Activated CD4-positive, alpha-beta T cell treated with anti-CD3 and anti-CD28 coated beads, Interleukin-2, amount 50 U/mL, for 16 hours (primary cell): ENCODE measurements at regions not wholly inside any gene's neighbourhood (a gene's known extent, or its start where the extent isn't known, plus 50 kb on each side); places are given as distances from the start of the nearest gene placed in this dataset.
"Not testable (repeated sequence)": the region's sequence is repeated elsewhere in the genome, so short reads cannot be mapped to it uniquely, and the experiment has no call there.

Source experiments
- DNase-seq: peaks from one replicate; pipeline ENCODE4 v3.0.0-alpha.2; 2020

DNA sequence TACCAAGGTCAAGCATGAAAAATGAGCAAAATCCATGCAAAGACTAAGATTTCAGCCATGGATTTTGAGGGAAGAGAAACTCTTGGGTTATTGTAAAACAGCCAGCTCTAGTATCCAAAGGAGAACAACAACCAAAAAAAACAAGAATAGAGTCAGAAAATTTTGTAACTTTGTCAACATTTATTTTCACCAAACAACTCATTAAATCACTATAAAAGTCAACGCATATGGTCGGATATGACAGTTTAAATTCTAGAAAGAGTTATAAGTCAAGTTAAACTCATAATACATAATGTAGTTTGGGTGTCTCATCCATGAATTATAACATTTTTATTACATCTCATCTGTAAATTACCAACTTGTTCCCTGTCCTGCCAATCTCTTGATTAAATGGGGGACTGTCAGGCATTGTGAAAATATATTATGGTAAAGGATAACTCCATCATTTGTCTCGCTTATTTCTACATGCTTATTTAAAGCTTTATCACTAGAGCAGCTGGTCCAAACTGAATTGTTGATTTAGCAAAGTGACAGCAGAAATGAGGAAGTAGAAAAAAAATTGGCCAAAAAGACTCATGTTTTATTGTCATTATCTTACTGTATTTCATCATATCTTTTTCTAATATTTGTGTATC is 224.8 kb upstream of the NOCT start:
- no peak for DNase-seq

DNA sequence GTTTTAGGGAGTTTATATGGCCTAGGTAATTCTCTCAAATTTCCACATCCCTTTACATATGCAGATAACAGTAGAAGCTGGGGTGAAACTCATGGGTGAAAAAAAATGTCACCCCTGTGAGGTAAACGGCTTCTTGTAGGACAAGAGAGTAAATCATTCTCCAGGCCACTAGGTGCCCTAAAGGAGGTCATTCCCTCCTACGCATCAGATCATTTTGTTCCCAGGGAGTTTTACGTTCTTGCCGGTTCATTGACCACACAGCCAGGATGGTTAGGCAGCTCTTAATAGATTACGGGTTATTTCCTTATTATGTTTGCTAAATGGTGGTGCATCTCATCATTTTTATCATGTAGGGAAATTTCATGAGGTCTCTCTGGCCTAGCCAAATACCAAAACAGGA is 225.8 kb upstream of the NOCT start:
- DNase-seq: no peak

DNA sequence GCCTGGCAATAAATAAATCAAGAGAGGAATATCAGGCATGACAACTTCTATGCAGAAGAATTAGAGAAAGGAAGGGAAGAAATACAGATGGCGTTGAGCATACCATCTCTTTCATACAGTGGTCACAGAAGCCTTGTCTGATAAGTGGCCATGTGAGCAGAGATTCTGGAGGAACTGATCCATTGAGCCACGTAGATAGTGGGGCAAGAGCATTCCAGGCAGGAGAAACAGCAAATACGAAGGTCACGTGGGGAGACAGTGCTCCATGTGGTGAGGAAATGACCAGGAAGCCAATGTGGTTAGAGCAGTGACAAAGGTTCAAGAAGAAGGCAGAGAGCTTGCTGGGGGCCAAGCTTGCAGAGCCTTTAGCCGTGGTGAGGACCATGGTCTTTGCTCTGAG is 226.7 kb upstream of the NOCT start:
- DNase-seq: no peak

DNA sequence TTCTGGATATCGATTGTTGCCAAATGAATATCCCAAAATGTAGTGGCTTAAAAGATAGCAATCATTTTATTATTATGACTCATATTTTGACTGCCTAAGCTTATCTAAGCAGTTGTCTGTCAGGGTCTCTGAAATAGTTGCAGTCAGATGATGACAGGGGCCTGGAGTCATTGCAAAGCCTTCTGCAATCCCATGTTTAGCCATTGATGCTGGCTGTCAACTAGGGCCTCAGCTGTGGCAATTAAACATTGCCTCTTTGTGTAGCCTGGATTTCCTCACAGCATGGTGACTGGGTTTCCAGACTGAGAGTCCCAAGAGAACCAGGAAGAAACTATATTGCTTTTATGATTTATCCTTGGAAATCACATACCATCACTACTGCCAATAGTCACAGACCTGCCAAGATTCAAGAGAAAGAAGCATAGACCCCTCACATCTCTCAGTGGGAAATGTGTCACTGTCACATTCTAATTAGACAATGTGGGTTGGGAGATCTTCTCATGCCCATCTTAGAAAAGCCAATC is 227.3 kb upstream of the NOCT start:
- DNase-seq: no peak

DNA sequence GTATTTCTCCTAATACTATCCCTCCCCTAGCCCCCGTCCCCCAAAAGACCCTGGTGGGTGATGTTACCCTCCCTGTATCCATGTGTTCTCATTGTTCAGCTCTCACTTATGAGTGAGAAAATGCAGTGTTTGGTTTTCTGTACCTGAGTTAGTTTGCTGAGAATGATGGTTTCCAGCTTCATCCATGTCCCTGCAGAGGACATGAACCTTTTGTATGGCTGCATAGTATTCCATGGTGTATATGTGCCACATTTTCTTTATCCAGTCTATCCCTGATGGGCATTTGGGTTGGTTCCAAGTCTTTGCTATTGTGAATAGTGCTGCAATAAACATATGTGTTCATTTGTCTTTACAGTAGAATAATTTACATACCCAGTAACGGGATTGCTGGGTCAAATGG is 235.8 kb upstream of the NOCT start:
- DNase-seq: not testable (repeated sequence)

DNA sequence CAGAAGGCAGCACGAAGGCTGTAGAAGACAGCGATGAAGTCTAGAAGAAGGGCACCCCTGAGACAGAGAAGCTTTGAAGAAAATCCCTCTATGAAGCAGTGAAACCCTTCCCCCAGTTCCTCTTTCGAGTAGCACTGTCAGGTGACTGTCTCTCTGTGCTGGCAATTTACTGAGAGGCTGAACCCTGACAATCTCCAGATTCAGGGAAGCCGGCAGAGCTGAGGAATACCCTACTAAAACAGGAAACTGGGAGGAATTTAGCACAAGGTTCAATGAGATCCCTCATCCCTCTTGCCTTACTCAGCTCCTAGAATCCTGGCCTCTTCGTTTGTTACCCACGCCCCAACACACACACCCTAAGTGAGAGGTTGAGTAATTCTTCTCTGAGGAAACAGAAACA is 239.7 kb upstream of the NOCT start:
- DNase-seq: no peak

DNA sequence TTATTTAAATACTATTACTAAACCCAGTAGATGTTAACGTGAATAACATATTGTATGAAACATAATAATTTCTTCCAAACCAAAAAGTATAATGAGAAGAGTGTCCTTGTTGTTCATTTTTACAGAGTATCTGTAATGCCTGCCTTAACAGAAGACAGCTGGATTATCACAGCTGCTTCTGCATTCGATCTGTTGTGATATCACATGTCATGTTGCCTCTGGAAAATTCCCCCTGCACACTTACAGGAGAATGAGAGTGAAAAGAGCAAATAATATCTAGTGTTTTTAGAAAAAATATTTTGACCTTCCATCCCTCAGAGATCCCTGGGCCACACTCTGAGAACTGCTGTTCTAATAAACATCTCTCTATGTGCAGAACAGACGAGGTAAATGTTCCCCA is 240.1 kb upstream of the NOCT start:
- DNase-seq: no peak

DNA sequence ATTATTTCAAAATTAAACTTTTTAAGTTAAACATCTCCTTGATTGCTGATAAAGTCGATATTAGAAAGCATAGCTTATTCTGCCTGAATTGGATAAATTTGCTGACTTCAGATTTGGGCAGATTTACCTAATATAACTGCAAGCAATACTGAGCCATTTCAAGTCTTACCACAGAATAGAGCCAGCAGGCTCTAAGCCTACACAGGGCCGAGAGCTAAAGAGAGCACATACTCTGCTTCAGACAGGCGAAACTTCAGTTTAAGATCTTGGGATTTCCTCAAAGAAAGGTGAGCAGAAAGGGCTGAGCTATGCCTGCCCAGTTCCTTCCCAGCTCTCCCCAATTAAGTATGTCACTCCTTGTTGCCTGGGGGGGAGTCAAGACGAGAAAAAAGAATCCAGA is 240.6 kb upstream of the NOCT start:
- DNase-seq: no peak

DNA sequence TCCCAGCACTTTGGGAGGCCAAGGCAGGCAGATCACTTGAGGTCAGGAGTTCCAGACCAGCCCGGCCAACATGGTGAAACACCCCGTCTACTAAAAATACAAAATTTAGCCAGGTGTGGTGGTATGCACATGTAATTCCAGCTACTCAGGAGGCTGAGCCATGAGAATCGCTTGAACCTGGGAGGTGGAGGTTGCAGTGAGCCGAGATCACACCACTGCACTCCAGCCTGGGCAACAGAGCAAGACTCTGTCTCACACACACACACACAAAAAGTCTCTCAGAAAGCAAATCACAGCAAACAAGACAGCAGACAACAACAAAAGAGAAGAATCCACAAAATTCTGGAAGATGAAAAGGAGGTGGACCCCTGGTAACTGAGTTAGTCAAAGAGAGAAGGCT is 241.5 kb upstream of the NOCT start:
- DNase-seq: not testable (repeated sequence)

DNA sequence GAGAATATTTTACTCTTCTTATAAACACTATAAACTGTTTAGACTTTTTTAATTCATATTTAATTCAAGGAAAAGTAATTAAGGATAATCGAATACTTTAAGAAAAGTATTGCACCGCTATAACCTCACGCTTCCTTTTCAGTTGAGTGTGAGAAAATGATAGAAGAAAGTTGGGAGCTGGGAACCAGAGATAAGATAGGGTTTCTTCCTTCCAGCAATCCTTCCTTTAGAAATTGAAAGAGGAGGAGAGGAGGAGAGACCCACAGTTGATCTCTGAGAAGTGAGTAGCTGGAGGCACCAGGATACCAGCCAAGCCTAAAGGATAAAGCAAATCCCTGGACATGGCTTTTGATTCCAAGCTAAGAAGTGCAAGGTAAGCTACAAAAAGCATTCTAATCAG is 242.3 kb upstream of the NOCT start:
- DNase-seq: no peak

DNA sequence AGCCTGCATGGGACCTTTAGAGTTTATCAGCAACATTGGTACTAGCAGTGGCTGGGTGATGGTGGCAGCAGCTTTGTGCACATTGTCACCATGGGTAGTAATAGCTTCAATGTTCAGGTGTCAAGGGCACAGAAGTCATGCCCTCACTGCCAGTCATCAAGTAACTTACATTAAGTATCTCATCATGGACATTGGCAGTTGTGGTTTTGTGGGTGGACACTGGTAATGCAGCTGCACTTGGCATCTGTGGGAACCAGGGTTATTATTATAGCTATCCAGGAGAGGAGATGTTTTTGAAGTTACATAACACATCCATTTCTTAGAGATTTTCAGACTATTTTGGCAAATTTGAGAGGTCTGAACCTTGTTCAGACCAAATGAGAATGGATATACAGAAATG is 243.2 kb upstream of the NOCT start:
- no peak for DNase-seq

DNA sequence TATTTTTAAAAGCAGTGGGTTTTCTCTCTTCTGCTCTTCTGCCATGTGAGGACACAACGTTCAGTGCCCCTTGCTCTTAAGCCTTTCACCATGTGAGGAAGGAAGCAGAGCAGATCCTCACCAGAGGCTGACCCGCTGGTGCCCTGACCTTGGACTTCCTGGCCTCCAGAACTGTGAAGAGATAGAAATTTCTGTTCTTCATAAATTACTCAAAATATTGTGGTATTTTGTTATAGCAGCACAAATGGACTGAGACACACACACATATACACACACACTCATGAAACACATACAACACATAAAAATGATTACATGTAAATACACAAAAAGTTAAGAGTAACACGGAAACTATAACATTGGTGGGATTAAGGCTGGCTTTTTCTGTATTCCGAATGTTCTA is 244.8 kb upstream of the NOCT start:
- no peak for DNase-seq

DNA sequence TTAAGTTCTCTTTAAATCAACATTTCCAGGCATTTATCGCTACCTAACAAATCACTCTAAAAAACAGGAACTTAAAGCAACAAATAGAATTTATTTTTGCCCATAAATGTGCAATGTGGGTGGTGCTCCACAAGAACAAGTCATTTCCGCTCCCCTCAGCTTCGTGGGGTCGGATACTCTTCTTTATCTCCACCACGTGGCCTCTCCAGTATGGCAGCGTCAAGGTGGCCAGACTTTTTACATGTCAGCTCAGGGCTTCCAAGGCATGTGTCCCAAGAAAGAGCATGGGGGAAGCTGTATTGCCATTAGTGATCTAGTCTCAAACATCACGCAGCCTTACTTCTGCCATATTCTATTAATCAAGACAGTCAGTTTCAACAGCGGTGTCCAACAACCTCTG is 249.2 kb upstream of the NOCT start:
- DNase-seq: no peak

DNA sequence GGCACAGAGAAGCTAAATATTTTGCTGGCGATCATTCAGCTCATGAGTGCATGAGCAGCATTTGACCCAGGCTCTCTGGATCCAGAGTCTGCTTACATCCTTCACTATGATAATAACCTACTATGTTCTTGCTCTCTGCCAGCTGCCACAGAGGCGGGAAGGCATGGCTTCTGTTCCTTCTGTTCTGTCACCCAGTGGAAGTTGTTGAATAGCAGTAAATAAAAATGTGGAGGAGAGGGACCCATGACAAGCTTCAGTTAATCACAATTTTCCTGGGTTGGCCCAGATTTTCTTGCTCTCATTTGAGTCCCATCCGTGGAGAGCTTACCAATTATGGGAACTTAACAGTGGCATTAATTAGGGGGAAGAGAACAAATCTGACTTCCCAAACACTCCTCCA is 250.1 kb upstream of the NOCT start:
- DNase-seq: no peak

DNA sequence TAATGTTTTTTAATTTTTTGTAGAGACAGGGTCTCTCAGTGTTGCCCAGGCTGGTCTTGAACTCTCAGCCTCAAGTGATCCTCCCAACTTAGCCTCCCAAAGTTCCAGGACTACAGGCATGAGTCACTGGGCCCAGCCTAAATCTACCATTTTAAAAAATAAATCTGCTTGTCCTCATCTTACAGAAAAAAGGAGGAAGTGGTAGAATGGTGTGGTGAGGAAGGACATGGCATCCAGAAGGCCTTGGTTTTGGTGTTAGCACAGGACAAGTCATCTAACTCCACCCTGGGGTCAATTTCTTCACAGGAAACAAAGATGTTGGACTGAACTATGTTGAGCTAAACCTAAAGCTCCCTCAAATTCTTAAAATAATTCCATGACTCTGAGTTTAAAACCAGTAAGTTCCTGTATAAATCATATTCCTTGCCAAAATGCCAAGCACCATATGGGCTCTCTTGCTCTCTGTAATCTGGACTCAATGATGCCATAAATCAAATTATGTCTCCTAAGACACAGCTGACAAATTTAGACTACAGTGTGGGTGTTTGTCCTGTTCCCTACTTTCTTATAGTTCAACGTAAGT is 253.9 kb upstream of the NOCT start:
- no peak for DNase-seq

DNA sequence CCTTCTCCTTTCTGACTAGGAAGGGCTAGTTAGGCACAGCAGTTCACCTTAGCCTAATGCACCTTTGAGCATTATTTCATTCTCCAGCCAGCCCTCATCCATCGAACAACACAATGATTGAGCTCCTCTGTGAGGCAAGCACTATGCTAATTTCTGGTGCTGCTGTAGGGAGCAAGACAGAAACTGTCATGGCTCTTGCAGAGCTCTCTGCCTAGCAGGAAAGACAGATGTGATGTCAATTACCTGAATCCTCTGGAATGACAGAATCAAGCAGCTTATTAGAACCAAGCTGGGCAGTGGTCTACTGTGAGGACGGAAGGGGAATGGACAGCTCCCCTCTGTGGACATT is 256.1 kb upstream of the NOCT start:
- no peak for DNase-seq

DNA sequence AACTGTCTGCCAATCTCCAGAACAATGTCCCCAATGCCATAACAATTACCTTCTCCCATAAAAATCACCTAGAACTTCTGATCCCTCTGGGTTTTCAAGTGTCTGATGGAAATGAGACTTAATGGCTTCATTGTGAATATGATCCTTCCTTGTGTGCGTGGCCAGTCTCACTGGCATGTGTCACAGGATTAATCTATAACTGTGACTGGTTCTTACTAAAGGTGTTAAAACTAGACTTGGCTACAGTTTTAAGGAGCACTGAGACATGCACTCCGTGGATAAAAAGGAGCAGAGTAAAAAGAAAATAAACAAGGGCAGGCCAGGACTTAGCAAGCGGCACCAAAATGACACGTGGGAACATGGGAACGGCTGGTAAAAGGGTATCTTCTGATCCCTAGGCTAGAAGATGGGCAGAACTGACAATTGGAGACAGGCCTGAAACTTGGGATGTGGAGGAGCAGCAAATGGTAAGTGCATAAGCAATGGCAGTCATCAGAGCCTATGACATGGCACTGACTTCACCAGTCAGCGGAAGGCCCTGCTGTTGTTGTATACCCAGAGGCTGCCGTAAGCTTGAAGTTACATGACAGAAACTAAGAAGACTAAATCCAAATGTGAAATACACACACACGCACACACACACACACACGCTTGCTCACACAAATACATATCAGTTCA is 256.6 kb upstream of the NOCT start:
- DNase-seq: no peak

DNA sequence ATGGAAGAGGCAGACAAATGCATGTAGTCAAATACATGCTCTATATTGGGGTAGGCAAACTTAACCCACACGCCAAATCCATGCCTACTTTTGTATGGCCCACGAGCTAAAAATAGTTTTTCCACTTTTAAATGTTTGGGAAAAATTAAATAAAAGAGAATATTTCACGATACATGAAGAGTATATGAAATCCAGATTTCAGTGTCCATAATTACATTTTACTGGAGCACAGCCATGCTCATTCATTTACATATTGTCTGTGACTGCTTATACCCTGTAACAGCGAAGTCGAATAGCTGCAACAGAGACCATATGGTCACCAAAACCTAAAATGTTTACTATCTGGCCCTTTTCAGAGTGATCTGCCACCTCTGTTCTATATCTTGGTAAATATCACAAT is 257.4 kb upstream of the NOCT start:
- DNase-seq: no peak

DNA sequence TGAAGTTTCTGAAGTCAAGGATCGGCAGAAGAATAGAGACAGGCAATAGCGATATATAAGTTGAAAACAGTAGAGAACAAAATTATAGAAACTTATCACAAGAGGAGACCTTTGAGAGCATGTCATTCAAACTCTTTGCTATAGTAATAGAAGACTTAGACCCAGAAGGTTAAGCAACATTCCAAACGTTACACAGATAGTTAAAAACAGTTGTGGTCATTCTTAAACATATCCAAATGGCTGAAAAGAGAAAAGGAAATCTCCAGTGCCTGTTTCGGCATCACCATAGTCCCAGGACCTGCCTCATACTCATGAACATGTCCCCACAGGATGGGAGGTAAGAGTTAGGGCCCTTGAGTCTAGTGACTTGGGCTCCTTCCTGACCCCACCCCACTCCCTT is 258.1 kb upstream of the NOCT start:
- DNase-seq: no peak

DNA sequence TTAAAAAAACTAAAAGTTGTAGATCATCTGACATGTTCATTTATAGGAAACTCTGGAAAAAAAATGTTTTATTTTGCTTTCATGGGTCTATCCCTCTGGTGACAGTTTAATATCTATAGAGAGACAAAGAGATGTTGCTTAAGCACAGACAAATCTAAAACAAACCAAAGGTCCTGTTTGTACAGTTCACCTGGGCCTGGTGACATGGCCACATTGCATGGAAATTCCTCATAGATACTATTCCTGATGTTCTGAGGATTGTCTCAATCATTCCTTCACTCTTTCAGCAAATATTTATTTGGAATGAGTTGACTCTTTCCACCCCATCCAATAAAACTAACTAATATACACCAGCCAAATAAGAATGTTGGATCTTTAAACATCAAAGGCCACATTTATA is 259.1 kb upstream of the NOCT start:
- DNase-seq: no peak

DNA sequence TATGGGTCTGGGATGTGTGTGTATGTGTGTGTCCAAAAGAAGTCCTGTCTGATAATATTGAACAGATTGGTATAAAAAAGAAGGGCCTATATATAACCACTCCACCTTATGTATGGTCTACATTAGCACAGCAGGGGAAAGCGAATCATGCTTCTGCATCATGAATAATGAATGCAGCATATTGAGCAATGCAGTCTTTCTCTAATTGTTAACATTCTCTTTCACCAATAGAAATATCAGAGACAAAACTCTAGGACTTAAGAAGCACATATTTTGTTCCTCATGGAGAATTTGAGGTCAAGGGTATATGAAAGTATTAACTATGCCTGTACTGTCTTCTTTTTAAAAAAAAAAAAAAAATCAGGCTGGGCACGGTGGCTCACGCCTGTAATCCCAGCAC is 264.3 kb upstream of the NOCT start:
- DNase-seq: no peak

DNA sequence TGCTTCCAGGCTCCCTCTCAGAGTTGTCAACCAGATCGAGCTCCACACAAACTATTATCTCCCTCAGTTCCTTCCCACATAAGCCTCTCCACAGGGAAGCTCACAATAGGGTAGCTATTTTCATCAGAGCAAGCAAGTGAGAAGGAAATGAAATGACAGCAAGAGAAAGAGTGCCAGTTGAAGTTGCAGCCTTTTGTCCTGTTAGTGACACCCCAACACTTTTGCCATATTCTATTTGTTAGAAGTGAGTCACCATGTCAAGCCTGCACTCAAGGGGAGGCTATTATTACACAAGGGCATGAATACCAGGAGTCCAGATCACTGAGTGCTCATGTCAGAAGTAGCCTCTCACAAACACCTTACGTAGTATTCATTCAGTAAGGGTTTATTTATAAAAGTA is 266.3 kb upstream of the NOCT start:
- no peak for DNase-seq

DNA sequence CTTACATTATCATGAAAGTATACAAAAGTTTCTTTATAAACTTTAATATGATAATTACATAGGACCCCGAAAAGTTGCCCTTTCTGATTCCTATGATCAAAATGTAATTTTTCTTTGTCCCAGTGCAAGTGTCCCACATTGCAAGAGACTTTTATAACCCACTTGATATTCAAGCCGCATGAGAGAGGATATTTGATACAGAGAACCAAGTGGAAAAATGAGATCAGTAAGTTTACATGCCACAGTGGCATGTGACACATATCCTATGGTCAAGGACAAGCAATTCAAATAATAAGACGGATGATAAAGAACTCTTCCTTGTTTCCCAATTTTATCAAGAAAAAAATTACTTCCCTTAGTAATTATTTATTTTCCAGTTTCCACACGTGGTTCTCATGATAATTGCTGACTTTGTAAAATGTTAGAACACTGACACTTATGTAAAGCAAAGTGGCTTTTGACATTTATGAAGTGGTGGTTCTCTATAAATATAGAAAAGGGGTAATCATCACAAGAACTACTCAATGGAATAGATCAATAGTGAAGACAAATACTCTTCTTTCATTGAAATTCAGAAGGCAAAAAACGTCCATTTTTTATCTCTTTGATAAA is 273.7 kb upstream of the NOCT start:
- DNase-seq: no peak
